ENCODE measurements at regions not wholly inside any gene's neighbourhood (a gene's known extent, or its start where the extent isn't known, plus 50 kb on each side); places are given as distances from the start of the nearest gene placed in this dataset.

GRCh38 chr12:103181366-103182152, 224.1 kb downstream of the ASCL1 start:
- TF ChIP-seq CTCF (IDR thresholded peaks at IDR 0.05; ENCODE audit: low read depth, low read length): no peak
- TF ChIP-seq POLR2A (IDR thresholded peaks at IDR 0.05; ENCODE audit: extremely low read depth, insufficient read length): no peak
- no peak for TF ChIP-seq MAX (IDR thresholded peaks at IDR 0.05; ENCODE audit: low read depth, low read length)

Data from NB4 (cell line).